ENCODE measurements at regions not wholly inside any gene's neighbourhood (a gene's known extent, or its start where the extent isn't known, plus 50 kb on each side); places are given as distances from the start of the nearest gene placed in this dataset.

- DNase-seq (ENCODE audit: low read depth): no peak
- H3K4me3 ChIP-seq (ENCODE audit: low read depth, low read length): no peak overlapping the region
- no peak for TF ChIP-seq CTCF (conservative IDR thresholded peaks at IDR 0.05; ENCODE audit: low read depth, low read length)
These were observed 275.4 kb downstream of the ABHD5 start for GRCh38 chr3:43966126-43966525.

GRCh38 chr3:43966530-43966929 is 275.2 kb upstream of the TOPAZ1 start:
- DNase-seq (ENCODE audit: low read depth): no peak
- no peak for TF ChIP-seq CTCF (conservative IDR thresholded peaks at IDR 0.05; ENCODE audit: low read depth, low read length)

GRCh38 chr3:43968465-43968864 is 273.2 kb upstream of the TOPAZ1 start:
- TF ChIP-seq CTCF (conservative IDR thresholded peaks at IDR 0.05; ENCODE audit: low read depth, low read length): no peak
- DNase-seq (ENCODE audit: low read depth): no peak
- no peak overlapping the region for H3K4me3 ChIP-seq (ENCODE audit: low read depth, low read length)

More at GRCh38 chr3:43966530-43966929, 275.2 kb upstream of the TOPAZ1 start:
- H3K4me3 ChIP-seq (ENCODE audit: low read depth, low read length): no peak overlapping the region

- no peak for TF ChIP-seq CTCF (conservative IDR thresholded peaks at IDR 0.05; ENCODE audit: low read depth, low read length)
- DNase-seq (ENCODE audit: low read depth): no peak
- no peak overlapping the region for H3K4me3 ChIP-seq (ENCODE audit: low read depth, low read length)
These were observed 271.7 kb upstream of the TOPAZ1 start for GRCh38 chr3:43969944-43970343.

GRCh38 chr3:43970351-43970750 is 271.3 kb upstream of the TOPAZ1 start:
- DNase-seq (ENCODE audit: low read depth): no peak
- no peak for TF ChIP-seq CTCF (conservative IDR thresholded peaks at IDR 0.05; ENCODE audit: low read depth, low read length)
- H3K4me3 ChIP-seq (ENCODE audit: low read depth, low read length): no peak overlapping the region

- no peak overlapping the region for H3K4me3 ChIP-seq (ENCODE audit: low read depth, low read length)
- no peak for TF ChIP-seq CTCF (conservative IDR thresholded peaks at IDR 0.05; ENCODE audit: low read depth, low read length)
- no peak for DNase-seq (ENCODE audit: low read depth)
These were observed 270.8 kb upstream of the TOPAZ1 start for GRCh38 chr3:43970920-43971319.

GRCh38 chr3:43971486-43971885 is 270.2 kb upstream of the TOPAZ1 start:
- DNase-seq (ENCODE audit: low read depth): no peak
- no peak for TF ChIP-seq CTCF (conservative IDR thresholded peaks at IDR 0.05; ENCODE audit: low read depth, low read length)
- H3K4me3 ChIP-seq (ENCODE audit: low read depth, low read length): no peak overlapping the region

Measured in epithelial cell of proximal tubule (primary cell).